T-helper 1 cell treated with Interleukin-12 subunit alpha and Interleukin-12 subunit beta and Interleukin-4 antibody, amounts not matched to agents 30 μg/mL and 1 μg/mL, for 36 hours (primary cell): ENCODE measurements at regions not wholly inside any gene's neighbourhood (a gene's known extent, or its start where the extent isn't known, plus 50 kb on each side); places are given as distances from the start of the nearest gene placed in this dataset.
"Not testable (repeated sequence)": the region's sequence is repeated elsewhere in the genome, so short reads cannot be mapped to it uniquely, and the experiment has no call there.

Source experiments
- H3K27ac Mint-ChIP-seq: one replicate; pipeline ENCODE4 v1.8.0; 2021; ENCODE audit warnings: mild to moderate bottlenecking, mixed read lengths
- H3K27me3 Mint-ChIP-seq: one replicate; pipeline ENCODE4 v1.8.0; 2021; ENCODE audit warnings: low read depth, mixed read lengths
- H3K36me3 Mint-ChIP-seq: one replicate; pipeline ENCODE4 v1.8.0; 2021; ENCODE audit warnings: low read depth, mixed read lengths
- H3K4me1 Mint-ChIP-seq: one replicate; pipeline ENCODE4 v1.8.0; 2021; ENCODE audit warnings: low read depth, mixed read lengths
- H3K4me3 Mint-ChIP-seq: one replicate; pipeline ENCODE4 v1.8.0; 2021; ENCODE audit warnings: mild to moderate bottlenecking, moderate library complexity, mixed read lengths
- H3K9me3 Mint-ChIP-seq: one replicate; pipeline ENCODE4 v1.8.0; 2021; ENCODE audit warnings: mixed read lengths

DNA sequence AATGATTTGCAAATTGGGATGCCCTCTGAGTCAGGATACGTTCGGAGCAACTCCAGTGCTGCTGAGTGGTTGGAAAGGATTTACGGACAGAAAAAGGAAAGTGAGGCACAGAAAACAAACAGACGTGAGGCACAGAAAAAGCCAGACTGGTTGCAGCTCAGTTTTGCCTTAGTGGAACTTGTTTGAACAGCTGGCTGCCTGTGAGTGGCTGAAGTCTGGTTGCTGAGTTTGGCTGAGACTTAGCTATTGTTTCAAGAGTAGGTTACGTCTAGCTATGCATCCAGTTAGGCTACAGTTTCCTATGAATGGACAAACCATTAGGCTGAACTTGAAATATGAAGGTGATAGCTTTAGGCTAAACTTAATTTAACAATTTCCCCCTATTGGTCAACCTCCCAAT lies 256.6 kb downstream of the VAPA start:
- Mint-ChIP-seq H3K36me3 (no peaks in the 10 kb centered on the region), H3K9me3 (peaks cover 6% of the 10 kb centered on the region), H3K4me3 (no peak overlapping the region), H3K4me1 (no peaks in the 10 kb centered on the region), H3K27me3 (peaks cover 14% of the 10 kb centered on the region), H3K27ac (no peak overlapping the region)

DNA sequence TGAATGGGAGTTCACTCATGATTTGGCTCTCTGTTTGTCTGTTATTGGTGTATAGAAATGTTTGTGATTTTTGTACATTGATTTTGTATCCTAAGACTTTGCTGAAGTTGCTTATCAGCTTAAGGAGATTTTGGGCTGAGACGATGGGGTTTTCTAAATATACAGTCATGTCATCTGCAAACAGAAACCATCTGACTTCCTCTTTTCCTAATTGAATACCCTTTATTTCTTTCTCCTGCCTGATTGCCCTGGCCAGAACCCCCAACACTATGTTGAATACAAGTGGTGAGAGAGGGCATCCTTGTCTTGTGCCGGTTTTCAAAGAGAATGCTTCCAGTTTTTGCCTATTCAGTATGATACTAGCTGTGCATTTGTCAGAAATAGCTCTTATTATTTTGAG lies 261.5 kb downstream of the VAPA start:
- Mint-ChIP-seq H3K9me3 (peaks cover 27% of the 10 kb centered on the region), H3K36me3 (peaks cover 10% of the 10 kb centered on the region), H3K27me3 (peaks cover 36% of the 10 kb centered on the region)

DNA sequence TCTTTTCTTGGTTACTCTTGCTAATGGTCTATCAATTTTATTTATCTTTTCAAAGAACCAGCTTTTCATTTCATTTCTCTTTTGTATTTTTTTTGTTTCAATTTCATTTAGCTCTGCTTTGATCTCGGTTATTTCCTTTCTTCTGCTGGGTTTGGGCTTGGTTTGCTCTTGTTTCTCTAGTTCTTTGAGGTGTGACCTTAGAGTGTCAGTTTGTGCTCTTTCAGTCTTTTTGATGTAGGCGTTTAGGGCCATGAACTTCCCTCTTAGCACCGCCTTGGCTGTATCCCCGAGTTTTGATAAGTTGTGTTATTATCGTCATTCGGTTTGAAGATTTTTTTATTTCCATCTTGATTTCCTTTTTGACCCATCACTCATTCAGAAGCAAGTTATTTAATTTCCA lies 265.5 kb downstream of the VAPA start:
- Mint-ChIP-seq H3K9me3 (peaks cover 42% of the 10 kb centered on the region), H3K27ac (peak overlapping the region; percentile 80), H3K4me3 (peak overlapping the region; percentile 19), H3K4me1 (peaks cover 18% of the 10 kb centered on the region), H3K27me3 (peaks cover 28% of the 10 kb centered on the region), H3K36me3 (peaks cover 18% of the 10 kb centered on the region)

More for the DNA sequence above, 261.5 kb downstream of the VAPA start:
- not testable (repeated sequence) for H3K4me3 Mint-ChIP-seq, H3K27ac Mint-ChIP-seq
- peaks cover 18% of the 10 kb centered on the region for H3K4me1 Mint-ChIP-seq

DNA sequence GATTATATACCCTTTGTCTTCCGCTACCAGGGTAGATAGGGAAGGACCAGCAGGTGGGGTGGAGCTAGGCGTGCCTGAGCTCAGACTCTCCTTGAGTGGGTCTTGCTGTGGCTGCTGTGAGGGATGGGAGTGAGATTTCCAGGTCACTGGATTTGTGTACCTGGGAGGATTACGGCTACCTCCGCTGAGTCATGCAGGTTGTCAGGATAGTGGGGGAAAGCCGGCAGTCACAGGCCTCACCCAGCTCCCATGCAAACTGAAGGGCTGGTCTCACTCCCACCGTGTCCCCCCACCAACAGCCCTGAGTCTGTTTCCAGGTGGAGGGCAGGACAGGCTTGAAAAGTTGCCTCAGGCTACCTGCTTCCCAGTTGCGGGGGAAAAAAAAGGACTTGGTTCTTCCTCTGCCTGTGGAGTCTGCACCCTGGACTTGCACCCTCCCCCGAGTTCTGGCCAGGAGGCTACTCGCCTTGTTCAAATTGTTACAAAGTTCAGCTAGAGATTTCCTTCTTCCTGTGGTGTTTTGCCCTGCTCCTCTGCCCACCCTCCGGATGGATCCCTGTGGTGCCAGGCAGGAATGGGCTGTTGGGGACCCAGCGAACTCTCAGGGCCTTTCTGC lies 268.3 kb downstream of the VAPA start:
- Mint-ChIP-seq H3K27ac (no peak overlapping the region), H3K9me3 (peaks cover 38% of the 10 kb centered on the region), H3K4me1 (peaks cover 20% of the 10 kb centered on the region), H3K27me3 (peaks cover 16% of the 10 kb centered on the region), H3K4me3 (no peak overlapping the region), H3K36me3 (peaks cover 21% of the 10 kb centered on the region)

DNA sequence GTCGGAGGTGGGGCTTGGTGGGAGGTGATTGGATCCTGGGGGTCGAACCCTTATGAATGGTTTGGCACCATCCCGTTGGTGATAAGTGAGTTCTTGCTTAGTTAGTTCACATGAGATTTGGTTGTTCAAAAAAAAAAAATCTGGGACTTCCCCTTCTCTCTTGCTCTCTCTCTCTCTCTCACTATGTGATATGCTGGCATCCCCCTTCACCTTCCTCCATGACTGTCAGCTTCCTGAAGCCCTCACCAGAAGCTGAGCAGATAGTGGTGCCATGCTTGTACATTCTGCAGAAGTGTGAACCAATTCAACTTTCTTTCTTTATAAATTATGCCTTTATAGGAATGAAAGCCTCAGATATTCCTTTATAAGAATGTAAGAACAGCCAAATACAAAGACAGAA lies 269.7 kb upstream of the APCDD1 start:
- Mint-ChIP-seq H3K27ac (no peak overlapping the region), H3K4me3 (no peak overlapping the region), H3K4me1 (peaks cover 5% of the 10 kb centered on the region), H3K36me3 (peaks cover 14% of the 10 kb centered on the region), H3K9me3 (peaks cover 22% of the 10 kb centered on the region), H3K27me3 (peaks cover 3% of the 10 kb centered on the region)

DNA sequence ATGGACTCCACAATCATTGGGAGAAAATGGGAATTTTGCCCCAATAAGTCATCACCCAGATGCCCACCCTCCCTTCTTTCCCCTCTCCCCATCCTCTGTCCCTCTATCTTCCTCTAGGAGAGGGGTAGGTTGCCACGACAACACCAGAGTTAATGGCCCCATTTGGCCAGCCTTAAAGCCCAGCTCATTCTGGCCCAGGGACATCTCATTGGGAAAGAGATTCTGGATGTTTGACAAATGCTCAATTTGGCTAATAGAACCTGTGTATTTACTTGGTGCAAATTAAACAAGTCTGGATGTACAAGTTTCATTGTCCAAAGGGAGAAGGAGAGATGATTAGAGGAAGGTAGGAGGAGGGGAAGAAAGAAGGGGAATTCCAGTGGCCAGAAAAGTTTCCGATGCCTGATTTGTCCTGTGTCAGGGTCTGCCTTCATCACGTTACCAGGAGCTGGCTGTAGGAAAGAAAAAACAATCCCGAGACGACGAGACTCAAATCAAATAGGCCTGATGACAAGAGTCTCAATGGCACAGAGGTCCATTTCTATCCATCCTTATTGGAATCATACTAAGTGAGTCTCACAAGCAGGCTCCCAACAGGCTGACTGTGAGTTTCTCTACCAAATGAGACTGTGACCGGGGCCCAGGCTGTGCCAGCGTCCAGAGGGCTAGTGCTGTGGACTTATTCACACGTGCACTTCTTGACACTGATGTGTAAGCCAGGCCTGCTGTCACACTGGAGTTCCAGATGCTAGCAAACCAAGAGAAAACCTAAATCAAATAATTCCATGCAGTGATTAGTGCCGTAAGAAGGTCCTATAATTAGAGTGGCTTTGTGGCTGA lies 265.2 kb upstream of the APCDD1 start:
- H3K9me3 Mint-ChIP-seq = peaks cover 3% of the 10 kb centered on the region
- no peak overlapping the region for H3K27ac Mint-ChIP-seq
- peaks cover 2% of the 10 kb centered on the region for H3K4me1 Mint-ChIP-seq
- no peak overlapping the region for H3K4me3 Mint-ChIP-seq
- peaks cover 3% of the 10 kb centered on the region for H3K27me3 Mint-ChIP-seq
- H3K36me3 Mint-ChIP-seq = peaks cover 4% of the 10 kb centered on the region

DNA sequence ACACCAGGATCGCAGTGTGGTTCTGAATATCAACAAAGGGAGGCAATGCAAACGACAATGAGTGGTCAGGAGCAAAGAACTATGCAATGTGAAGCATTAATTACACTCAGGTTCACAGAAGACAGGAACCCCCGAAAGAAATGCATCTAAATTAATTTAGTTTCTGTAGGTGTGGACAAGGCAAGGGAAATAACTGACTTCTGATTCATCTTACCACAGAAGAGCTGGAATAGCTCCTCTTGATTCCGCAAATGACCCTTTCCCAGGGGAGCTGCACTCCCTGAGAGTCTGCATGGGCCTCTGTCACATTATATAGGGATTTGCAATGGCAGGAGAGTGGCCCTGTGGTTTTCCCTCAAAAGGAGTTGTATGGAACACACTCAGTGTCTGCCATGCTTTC lies 263.9 kb upstream of the APCDD1 start:
- no peaks in the 10 kb centered on the region for H3K4me1 Mint-ChIP-seq
- peaks cover 2% of the 10 kb centered on the region for H3K36me3 Mint-ChIP-seq
- H3K27ac Mint-ChIP-seq = no peak overlapping the region
- H3K27me3 Mint-ChIP-seq = no peaks in the 10 kb centered on the region
- no peaks in the 10 kb centered on the region for H3K9me3 Mint-ChIP-seq
- H3K4me3 Mint-ChIP-seq = no peak overlapping the region

DNA sequence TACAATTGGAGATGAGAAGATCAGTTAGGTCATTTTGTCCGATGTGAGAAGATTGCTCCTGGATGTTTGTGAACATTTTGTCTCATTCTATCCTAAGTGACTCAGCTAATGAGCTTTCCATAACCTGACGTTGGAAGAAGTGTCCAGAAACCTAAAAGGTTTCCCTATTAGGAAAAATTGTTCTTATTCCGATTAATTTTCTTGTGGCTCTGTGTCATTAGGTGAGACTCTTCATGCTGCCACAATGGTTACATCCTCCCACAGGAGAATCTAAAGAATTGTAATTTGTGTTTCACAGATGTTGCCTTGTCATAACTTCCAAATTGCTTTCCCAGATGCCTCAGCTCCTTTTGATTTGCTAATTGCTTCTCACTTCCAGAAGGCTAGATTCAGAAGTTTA lies 261.0 kb upstream of the APCDD1 start:
- Mint-ChIP-seq H3K36me3 (no peaks in the 10 kb centered on the region), H3K4me1 (no peaks in the 10 kb centered on the region), H3K4me3 (no peak overlapping the region), H3K9me3 (no peaks in the 10 kb centered on the region), H3K27me3 (no peaks in the 10 kb centered on the region), H3K27ac (no peak overlapping the region)

DNA sequence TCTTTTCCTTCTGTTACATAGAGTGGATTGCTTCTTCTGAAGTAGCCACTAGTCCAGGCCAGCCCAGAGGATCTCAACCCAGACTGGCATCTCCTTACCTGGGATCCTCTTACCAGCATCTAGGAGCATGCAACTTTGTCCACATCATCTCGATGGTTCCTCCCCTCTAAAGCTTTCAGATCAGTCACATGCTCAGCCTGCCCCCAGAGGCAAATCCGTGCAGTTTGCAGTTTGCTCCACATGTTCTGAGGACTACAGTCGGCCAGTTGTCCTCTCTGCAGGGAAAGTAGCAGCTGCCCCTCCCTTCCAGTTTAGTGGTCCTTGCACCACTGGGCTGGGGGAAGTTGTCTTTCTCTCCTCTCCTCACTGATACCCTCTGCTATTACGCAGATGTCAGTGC lies 259.8 kb upstream of the APCDD1 start:
- Mint-ChIP-seq H3K4me3 (no peak overlapping the region), H3K27ac (no peak overlapping the region), H3K27me3 (peaks cover under 1% of the 10 kb centered on the region), H3K9me3 (no peaks in the 10 kb centered on the region), H3K36me3 (no peaks in the 10 kb centered on the region), H3K4me1 (no peaks in the 10 kb centered on the region)

DNA sequence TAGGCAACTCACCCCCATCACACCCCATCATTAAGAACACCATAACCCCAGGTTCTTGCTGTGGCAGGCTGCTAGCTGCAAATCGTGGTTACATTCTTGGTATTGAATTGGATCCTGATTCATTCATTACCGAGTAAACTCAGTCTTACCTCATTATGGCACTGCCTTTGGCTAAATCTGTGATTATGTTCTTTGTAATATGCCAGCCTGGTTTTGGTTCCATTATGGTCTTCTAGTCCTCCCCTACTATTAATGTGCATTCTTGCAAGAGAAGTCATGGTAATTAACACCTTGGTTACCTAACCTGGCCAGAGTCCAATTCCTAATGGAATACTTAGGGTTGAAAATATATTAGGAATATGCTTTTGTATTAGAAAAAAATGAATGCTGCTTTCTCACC lies 258.9 kb upstream of the APCDD1 start:
- Mint-ChIP-seq H3K9me3 (no peaks in the 10 kb centered on the region), H3K27ac (no peak overlapping the region), H3K4me3 (no peak overlapping the region), H3K36me3 (no peaks in the 10 kb centered on the region), H3K4me1 (no peaks in the 10 kb centered on the region), H3K27me3 (peaks cover 8% of the 10 kb centered on the region)

DNA sequence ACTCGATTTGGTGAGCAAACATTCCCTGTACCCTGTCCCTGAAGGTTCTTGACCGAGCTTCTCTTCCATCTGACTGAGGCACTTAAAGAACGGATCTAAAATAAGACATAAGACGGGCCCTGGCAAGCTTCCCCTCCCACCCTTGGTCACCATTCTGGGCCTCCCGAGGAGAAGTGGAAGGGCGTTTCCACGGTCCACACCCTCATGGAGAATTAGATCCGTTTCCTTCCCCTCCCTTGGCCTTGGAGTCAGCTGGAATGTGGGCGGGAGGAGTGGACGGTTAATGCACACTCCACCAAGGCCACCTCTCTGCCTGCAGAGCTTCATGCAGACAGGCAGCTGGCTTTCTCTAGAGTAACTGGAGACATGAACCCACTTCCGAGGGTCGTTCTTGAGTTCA lies 257.3 kb upstream of the APCDD1 start:
- Mint-ChIP-seq H3K27me3 (peaks cover 11% of the 10 kb centered on the region), H3K4me1 (no peaks in the 10 kb centered on the region), H3K9me3 (no peaks in the 10 kb centered on the region), H3K36me3 (no peaks in the 10 kb centered on the region), H3K4me3 (no peak overlapping the region), H3K27ac (no peak overlapping the region)

DNA sequence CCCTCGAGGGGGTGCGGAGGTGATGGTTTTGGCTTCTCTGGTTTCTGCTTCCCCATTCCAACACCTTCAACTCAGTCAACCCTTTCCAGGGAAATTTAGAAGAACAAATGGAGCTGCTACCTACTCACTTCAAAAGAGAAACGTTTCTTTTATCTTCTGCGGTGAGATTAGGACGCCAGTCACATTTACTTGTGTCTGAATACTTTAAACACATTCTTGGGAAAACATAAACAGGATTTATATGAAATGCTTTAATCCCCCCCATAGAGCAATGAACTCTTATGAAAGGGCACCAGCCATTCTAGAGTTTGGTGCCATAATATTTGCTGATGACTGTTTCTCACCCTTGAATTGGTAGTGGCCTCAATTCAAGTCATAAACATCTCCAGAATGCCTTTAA lies 253.2 kb upstream of the APCDD1 start:
- Mint-ChIP-seq H3K27ac (no peak overlapping the region), H3K4me3 (no peak overlapping the region), H3K9me3 (no peaks in the 10 kb centered on the region), H3K36me3 (no peaks in the 10 kb centered on the region), H3K4me1 (no peaks in the 10 kb centered on the region), H3K27me3 (peaks cover 16% of the 10 kb centered on the region)

DNA sequence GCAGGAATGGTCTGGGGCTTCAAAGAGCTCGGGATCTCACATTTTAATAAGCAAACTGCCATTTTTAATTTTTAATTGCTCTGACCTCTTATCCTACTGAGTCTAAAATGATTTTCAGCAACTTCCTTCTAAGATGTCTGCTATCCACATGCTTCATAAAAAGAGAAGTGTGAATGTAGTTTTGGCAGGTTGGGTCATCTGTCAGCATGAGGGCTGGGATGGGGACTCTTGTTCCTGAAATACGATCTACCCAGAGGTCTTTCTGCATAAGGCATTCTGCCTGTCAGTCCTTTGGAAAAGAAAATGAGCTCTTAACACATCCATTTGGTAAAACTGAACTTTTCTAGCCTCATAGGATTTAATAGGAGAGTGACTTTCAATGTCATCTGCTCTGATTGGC lies 252.8 kb upstream of the APCDD1 start:
- H3K36me3 Mint-ChIP-seq = no peaks in the 10 kb centered on the region
- H3K27ac Mint-ChIP-seq = no peak overlapping the region
- H3K4me3 Mint-ChIP-seq = no peak overlapping the region
- H3K4me1 Mint-ChIP-seq = no peaks in the 10 kb centered on the region
- H3K9me3 Mint-ChIP-seq = no peaks in the 10 kb centered on the region
- H3K27me3 Mint-ChIP-seq = peaks cover 20% of the 10 kb centered on the region

DNA sequence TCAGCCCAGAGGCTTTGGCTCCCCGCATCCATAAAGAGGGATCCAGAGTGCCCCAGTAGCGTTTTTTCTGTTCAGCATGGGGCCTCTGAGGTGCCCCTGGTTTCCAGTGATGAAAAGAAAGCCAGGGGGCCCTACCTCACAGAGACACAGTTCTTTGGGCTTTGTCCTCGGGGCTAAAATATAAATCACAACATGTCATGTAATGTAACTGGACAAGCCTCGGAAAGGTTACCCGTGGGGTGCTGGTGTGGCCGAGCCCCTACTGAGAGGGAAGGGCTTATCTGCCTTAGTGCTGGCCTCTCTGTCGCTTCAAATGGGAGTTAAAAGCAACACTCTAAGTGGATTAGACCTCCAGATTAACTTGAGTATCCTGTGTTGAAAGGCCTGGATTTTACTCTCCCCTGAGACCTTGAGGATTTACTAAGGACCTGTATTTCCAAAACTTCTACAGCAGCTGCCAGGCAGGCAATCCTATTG lies 251.6 kb upstream of the APCDD1 start:
- Mint-ChIP-seq H3K9me3 (no peaks in the 10 kb centered on the region), H3K4me3 (no peak overlapping the region), H3K27me3 (peaks cover 23% of the 10 kb centered on the region), H3K27ac (no peak overlapping the region), H3K36me3 (no peaks in the 10 kb centered on the region), H3K4me1 (no peaks in the 10 kb centered on the region)

DNA sequence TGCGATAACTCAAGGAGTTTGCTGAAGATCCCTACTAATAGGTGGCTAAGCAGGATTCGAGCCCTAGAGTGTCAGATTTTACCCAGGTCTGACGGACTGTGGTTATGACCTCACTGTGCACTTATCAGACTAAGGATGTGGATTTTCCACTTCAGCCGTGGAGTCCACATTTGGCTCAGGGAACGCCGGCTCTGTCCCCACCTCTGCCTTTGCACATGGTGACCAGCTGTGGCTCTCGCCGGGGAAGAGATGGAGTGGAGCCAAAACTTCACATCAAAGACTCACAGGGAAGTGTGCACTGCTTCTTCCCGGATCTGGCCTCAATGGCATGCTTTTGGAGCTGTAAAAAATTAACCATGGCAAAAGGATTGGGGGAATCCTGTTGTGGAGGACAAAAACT lies 249.3 kb upstream of the APCDD1 start:
- Mint-ChIP-seq H3K36me3 (no peaks in the 10 kb centered on the region), H3K4me1 (peaks cover 2% of the 10 kb centered on the region), H3K9me3 (no peaks in the 10 kb centered on the region), H3K27ac (no peak overlapping the region), H3K4me3 (no peak overlapping the region), H3K27me3 (peaks cover 25% of the 10 kb centered on the region)
